WTC11 (cell line): ENCODE measurements at regions not wholly inside any gene's neighbourhood (a gene's known extent, or its start where the extent isn't known, plus 50 kb on each side); places are given as distances from the start of the nearest gene placed in this dataset.

Source experiments
- ATAC-seq: fragments of 200-7000 bp; cut with Tn5 transposase; 2 replicates; pipeline ENCODE4 v1.10.0; 2021; ENCODE audit warnings: mild to moderate bottlenecking, moderate library complexity
- CTCF ChIA-PET: fragments of 300-600 bp; sonication (Branson Sonifier 250); formaldehyde crosslinking; loops from one replicate; lab custom pipeline; 2021; ENCODE audit warnings: antibody characterized with exemption; lab: Charles Lee
- POLR2A ChIA-PET: fragments of 350-600 bp; sonication (Branson Sonifier 250); formaldehyde crosslinking; loops from one replicate; lab custom pipeline; 2021; ENCODE audit warnings: antibody characterized with exemption; lab: Charles Lee
- DNase-seq: peaks from one replicate; pipeline ENCODE4 v3.0.0; 2021; ENCODE audit warnings: low spot score
- H3K27ac Mint-ChIP-seq: 2 replicates; pipeline ENCODE4 v1.8.0; 2021; ENCODE audit warnings: mixed read lengths
- H3K27me3 Mint-ChIP-seq: 2 replicates; pipeline ENCODE4 v1.8.0; 2021; ENCODE audit warnings: low read depth, mild to moderate bottlenecking, moderate library complexity, mixed read lengths
- H3K36me3 Mint-ChIP-seq: 2 replicates; pipeline ENCODE4 v1.8.0; 2021; ENCODE audit warnings: mixed read lengths
- H3K4me1 Mint-ChIP-seq: 2 replicates; pipeline ENCODE4 v1.8.0; 2022; ENCODE audit warnings: mixed read lengths
- H3K4me3 Mint-ChIP-seq: 2 replicates; pipeline ENCODE4 v1.8.0; 2021; ENCODE audit warnings: mild to moderate bottlenecking, moderate library complexity, mixed read lengths
- H3K9me3 Mint-ChIP-seq: 2 replicates; pipeline ENCODE4 v1.8.0; 2021; ENCODE audit warnings: mixed read lengths
- CREB1 ChIP-seq: sonication (generic); formaldehyde crosslinking; IDR thresholded peaks from 2 replicates; pipeline ENCODE4 v1.8.0; 2023; ENCODE audit warnings: mild to moderate bottlenecking, missing genetic modification reagents
- GABPB1 ChIP-seq: sonication (generic); formaldehyde crosslinking; IDR thresholded peaks from 2 replicates; pipeline ENCODE4 v1.8.1; 2023; ENCODE audit warnings: mild to moderate bottlenecking, missing genetic modification reagents
- GRHL2 ChIP-seq: fragments of 250-450 bp; sonication (Bioruptor Pico); IDR thresholded peaks from 2 replicates; pipeline ENCODE4 v1.8.0; 2022; ENCODE audit warnings: mild to moderate bottlenecking, moderate library complexity; ENCODE audit not compliant: insufficient replicate concordance, severe bottlenecking
- GTF2I ChIP-seq: fragments of 250-450 bp; sonication (Bioruptor Pico); conservative IDR thresholded peaks from 2 replicates; pipeline ENCODE4 v1.4.0; 2021; ENCODE audit warnings: mild to moderate bottlenecking
- HMGA2 ChIP-seq: fragments of 250-450 bp; sonication (Bioruptor Pico); IDR thresholded peaks from 2 replicates; pipeline ENCODE4 v1.4.0; 2021; ENCODE audit warnings: mild to moderate bottlenecking, moderate library complexity
- JAZF1 ChIP-seq: fragments of 250-450 bp; sonication (Bioruptor Pico); IDR thresholded peaks from 2 replicates; pipeline ENCODE4 v1.9.0; 2021; ENCODE audit warnings: moderate library complexity, mild to moderate bottlenecking, inconsistent platforms
- OVOL2 ChIP-seq: fragments of 250-450 bp; sonication (Bioruptor Pico); IDR thresholded peaks from 2 replicates; pipeline ENCODE4 v1.9.0; 2021; ENCODE audit warnings: mild to moderate bottlenecking, borderline replicate concordance
- ZNF138 ChIP-seq: sonication (generic); formaldehyde crosslinking; conservative IDR thresholded peaks from 2 replicates; pipeline ENCODE4 v1.8.1; 2022; ENCODE audit warnings: mild to moderate bottlenecking, moderate library complexity, missing genetic modification reagents
- ZNF232 ChIP-seq: sonication (generic); formaldehyde crosslinking; IDR thresholded peaks from 2 replicates; pipeline ENCODE4 v1.8.0; 2022; ENCODE audit warnings: mild to moderate bottlenecking, missing genetic modification reagents
- TF ChIP-seq, protein P1 (sequence below): sonication (generic); formaldehyde crosslinking; IDR thresholded peaks from 2 replicates; pipeline ENCODE4 v1.8.1; 2023; ENCODE audit warnings: mild to moderate bottlenecking, missing genetic modification reagents, borderline replicate concordance
- TF ChIP-seq, protein P2 (sequence below): fragments of 250-450 bp; sonication (Bioruptor Pico); IDR thresholded peaks from 2 replicates; pipeline ENCODE4 v1.9.0; 2021; ENCODE audit warnings: moderate library complexity, mild to moderate bottlenecking, inconsistent platforms, borderline replicate concordance
- TF ChIP-seq, protein P3 (sequence below): sonication (generic); formaldehyde crosslinking; conservative IDR thresholded peaks from 2 replicates; pipeline ENCODE4 v1.8.1; 2023; ENCODE audit warnings: mild to moderate bottlenecking, low read depth, missing genetic modification reagents, moderate library complexity
- TF ChIP-seq, protein P4 (sequence below): sonication (generic); formaldehyde crosslinking; IDR thresholded peaks from 2 replicates; pipeline ENCODE4 v1.8.1; 2022; ENCODE audit warnings: low read depth, missing genetic modification reagents, borderline replicate concordance
- TF ChIP-seq, protein P5 (sequence below): fragments of 250-450 bp; sonication (Bioruptor Pico); IDR thresholded peaks from 2 replicates; pipeline ENCODE4 v1.9.0; 2021; ENCODE audit warnings: mild to moderate bottlenecking
- TF ChIP-seq, protein P6 (sequence below): sonication (generic); formaldehyde crosslinking; IDR thresholded peaks from 2 replicates; pipeline ENCODE4 v1.8.1; 2023; ENCODE audit warnings: mild to moderate bottlenecking, missing genetic modification reagents

DNA sequence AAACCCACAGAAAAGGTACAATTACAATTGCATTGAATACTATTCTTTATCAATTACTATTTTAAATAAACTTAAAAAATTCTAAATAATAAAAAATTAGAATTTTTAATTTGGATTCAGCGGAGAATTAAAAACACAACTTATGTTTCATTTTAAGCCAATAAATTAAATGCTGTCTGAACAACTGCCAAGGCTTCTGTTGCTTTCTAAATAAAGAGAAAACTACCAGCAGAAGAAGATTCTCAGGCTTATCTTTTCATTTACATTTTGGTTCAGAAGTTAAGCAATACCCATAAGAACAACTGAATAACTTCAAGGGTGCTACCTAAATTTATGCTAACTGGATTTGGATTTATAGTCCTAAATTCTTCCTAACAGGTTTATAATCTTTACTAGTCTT is 150.0 kb upstream of the FTMT start:
- no peak overlapping the region for H3K27ac Mint-ChIP-seq
- ChIA-PET CTCF (no interaction called here), POLR2A (no interaction called here)
- H3K4me3 Mint-ChIP-seq: no peak overlapping the region
- DNase-seq (no peak), ATAC-seq (no peak)
- no peaks in the 10 kb centered on the region for H3K36me3 Mint-ChIP-seq
- H3K9me3 Mint-ChIP-seq: no peaks in the 10 kb centered on the region
- no peaks in the 10 kb centered on the region for H3K4me1 Mint-ChIP-seq
- TF ChIP-seq, protein P1, sequence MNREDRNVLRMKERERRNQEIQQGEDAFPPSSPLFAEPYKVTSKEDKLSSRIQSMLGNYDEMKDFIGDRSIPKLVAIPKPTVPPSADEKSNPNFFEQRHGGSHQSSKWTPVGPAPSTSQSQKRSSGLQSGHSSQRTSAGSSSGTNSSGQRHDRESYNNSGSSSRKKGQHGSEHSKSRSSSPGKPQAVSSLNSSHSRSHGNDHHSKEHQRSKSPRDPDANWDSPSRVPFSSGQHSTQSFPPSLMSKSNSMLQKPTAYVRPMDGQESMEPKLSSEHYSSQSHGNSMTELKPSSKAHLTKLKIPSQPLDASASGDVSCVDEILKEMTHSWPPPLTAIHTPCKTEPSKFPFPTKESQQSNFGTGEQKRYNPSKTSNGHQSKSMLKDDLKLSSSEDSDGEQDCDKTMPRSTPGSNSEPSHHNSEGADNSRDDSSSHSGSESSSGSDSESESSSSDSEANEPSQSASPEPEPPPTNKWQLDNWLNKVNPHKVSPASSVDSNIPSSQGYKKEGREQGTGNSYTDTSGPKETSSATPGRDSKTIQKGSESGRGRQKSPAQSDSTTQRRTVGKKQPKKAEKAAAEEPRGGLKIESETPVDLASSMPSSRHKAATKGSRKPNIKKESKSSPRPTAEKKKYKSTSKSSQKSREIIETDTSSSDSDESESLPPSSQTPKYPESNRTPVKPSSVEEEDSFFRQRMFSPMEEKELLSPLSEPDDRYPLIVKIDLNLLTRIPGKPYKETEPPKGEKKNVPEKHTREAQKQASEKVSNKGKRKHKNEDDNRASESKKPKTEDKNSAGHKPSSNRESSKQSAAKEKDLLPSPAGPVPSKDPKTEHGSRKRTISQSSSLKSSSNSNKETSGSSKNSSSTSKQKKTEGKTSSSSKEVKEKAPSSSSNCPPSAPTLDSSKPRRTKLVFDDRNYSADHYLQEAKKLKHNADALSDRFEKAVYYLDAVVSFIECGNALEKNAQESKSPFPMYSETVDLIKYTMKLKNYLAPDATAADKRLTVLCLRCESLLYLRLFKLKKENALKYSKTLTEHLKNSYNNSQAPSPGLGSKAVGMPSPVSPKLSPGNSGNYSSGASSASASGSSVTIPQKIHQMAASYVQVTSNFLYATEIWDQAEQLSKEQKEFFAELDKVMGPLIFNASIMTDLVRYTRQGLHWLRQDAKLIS: no peak
- TF ChIP-seq, protein P2, sequence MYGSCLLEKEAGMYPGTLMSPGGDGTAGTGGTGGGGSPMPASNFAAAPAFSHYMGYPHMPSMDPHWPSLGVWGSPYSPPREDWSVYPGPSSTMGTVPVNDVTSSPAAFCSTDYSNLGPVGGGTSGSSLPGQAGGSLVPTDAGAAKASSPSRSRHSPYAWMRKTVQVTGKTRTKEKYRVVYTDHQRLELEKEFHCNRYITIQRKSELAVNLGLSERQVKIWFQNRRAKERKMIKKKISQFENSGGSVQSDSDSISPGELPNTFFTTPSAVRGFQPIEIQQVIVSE (CRISPR knock-in tag): no peak
- TF ChIP-seq, protein P3, sequence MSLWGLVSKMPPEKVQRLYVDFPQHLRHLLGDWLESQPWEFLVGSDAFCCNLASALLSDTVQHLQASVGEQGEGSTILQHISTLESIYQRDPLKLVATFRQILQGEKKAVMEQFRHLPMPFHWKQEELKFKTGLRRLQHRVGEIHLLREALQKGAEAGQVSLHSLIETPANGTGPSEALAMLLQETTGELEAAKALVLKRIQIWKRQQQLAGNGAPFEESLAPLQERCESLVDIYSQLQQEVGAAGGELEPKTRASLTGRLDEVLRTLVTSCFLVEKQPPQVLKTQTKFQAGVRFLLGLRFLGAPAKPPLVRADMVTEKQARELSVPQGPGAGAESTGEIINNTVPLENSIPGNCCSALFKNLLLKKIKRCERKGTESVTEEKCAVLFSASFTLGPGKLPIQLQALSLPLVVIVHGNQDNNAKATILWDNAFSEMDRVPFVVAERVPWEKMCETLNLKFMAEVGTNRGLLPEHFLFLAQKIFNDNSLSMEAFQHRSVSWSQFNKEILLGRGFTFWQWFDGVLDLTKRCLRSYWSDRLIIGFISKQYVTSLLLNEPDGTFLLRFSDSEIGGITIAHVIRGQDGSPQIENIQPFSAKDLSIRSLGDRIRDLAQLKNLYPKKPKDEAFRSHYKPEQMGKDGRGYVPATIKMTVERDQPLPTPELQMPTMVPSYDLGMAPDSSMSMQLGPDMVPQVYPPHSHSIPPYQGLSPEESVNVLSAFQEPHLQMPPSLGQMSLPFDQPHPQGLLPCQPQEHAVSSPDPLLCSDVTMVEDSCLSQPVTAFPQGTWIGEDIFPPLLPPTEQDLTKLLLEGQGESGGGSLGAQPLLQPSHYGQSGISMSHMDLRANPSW (CRISPR knock-in tag): no peak
- TF ChIP-seq GRHL2 (CRISPR knock-in tag) (no peak), GABPB1 (no peak)
- TF ChIP-seq, all 79 proteins: peak for 0
- H3K27me3 Mint-ChIP-seq: no peaks in the 10 kb centered on the region

DNA sequence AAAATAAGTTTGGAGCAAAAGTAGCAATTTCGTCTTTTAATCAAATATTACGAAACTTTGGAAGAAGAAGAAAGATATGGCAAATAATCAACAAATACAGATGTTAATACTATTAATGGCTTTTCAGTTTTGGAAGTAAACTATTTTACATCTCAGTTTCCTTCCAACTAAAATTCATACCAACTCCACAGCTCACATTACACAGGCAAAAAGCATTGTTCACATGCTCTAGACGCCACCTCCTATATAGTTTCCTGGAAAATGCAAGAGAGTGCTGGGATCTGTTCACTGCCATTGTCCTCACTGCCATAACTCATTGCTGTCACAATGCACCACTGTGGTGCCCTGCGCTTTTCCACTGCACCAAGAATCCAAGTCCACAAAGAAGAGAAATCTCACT is 149.0 kb upstream of the FTMT start:
- ChIA-PET CTCF (no interaction called here), POLR2A (no interaction called here)

DNA sequence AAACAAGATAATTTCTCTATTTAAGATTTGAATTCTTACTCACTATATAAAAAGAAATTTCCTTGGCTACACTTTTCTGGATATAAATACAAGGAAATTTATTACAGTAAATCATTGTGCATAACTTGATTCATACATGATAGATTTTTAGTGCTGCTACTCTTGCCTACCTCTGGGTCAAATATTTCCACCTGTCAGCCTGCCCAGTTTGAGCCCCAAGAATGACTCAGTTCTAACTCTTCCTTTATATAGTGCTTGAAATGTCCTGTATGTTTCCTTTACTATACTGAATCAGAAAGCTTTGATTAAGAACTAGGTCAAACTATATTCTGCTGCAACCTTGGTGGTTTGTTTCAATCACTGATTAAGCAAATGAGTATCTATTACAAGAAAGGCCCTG is 147.4 kb upstream of the FTMT start:
- CTCF ChIA-PET: no interaction called here
- Mint-ChIP-seq H3K4me1 (no peaks in the 10 kb centered on the region), H3K4me3 (no peak overlapping the region), H3K27me3 (no peaks in the 10 kb centered on the region), H3K9me3 (no peaks in the 10 kb centered on the region), H3K27ac (no peak overlapping the region), H3K36me3 (no peaks in the 10 kb centered on the region)
- DNase-seq (no peak), ATAC-seq (no peak)
- POLR2A ChIA-PET: no interaction called here
- TF ChIP-seq, protein P4, sequence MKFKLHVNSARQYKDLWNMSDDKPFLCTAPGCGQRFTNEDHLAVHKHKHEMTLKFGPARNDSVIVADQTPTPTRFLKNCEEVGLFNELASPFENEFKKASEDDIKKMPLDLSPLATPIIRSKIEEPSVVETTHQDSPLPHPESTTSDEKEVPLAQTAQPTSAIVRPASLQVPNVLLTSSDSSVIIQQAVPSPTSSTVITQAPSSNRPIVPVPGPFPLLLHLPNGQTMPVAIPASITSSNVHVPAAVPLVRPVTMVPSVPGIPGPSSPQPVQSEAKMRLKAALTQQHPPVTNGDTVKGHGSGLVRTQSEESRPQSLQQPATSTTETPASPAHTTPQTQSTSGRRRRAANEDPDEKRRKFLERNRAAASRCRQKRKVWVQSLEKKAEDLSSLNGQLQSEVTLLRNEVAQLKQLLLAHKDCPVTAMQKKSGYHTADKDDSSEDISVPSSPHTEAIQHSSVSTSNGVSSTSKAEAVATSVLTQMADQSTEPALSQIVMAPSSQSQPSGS (CRISPR knock-in tag): no peak
- TF ChIP-seq, protein P5, sequence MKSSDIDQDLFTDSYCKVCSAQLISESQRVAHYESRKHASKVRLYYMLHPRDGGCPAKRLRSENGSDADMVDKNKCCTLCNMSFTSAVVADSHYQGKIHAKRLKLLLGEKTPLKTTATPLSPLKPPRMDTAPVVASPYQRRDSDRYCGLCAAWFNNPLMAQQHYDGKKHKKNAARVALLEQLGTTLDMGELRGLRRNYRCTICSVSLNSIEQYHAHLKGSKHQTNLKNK (CRISPR knock-in tag): no peak
- TF ChIP-seq ZNF232: no peak
- TF ChIP-seq GRHL2 (CRISPR knock-in tag): no peak
- TF ChIP-seq CREB1: no peak
- no peak for TF ChIP-seq ZNF138 (CRISPR knock-in tag)
- TF ChIP-seq OVOL2 (CRISPR knock-in tag): no peak
- TF ChIP-seq GTF2I (CRISPR knock-in tag): no peak
- TF ChIP-seq, protein P1: no peak
- TF ChIP-seq HMGA2 (CRISPR knock-in tag): no peak
- TF ChIP-seq JAZF1 (CRISPR knock-in tag): no peak

More for the DNA sequence above, 149.0 kb upstream of the FTMT start:
- DNase-seq (no peak), ATAC-seq (no peak)
- no peaks in the 10 kb centered on the region for H3K4me1 Mint-ChIP-seq
- no peak overlapping the region for H3K27ac Mint-ChIP-seq
- H3K27me3 Mint-ChIP-seq: no peaks in the 10 kb centered on the region
- no peaks in the 10 kb centered on the region for H3K36me3 Mint-ChIP-seq
- H3K4me3 Mint-ChIP-seq: no peak overlapping the region
- no peaks in the 10 kb centered on the region for H3K9me3 Mint-ChIP-seq
- TF ChIP-seq, protein P6, sequence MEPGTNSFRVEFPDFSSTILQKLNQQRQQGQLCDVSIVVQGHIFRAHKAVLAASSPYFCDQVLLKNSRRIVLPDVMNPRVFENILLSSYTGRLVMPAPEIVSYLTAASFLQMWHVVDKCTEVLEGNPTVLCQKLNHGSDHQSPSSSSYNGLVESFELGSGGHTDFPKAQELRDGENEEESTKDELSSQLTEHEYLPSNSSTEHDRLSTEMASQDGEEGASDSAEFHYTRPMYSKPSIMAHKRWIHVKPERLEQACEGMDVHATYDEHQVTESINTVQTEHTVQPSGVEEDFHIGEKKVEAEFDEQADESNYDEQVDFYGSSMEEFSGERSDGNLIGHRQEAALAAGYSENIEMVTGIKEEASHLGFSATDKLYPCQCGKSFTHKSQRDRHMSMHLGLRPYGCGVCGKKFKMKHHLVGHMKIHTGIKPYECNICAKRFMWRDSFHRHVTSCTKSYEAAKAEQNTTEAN: no peak
